Osteoblast (primary cell): ENCODE measurements at regions not wholly inside any gene's neighbourhood (a gene's known extent, or its start where the extent isn't known, plus 50 kb on each side); places are given as distances from the start of the nearest gene placed in this dataset.

ENCODE experiments used
- DNase-seq: peaks from one replicate; pipeline ENCODE4 v3.0.0; 2011; ENCODE audit warnings: low spot score, mixed read lengths; ENCODE audit not compliant: insufficient read length; ENCODE audit errors: missing footprints
- H2AFZ ChIP-seq: 2 replicates; pipeline ENCODE4 v1.6.0; 2011; ENCODE audit warnings: mild to moderate bottlenecking, low read length
- H3K27ac ChIP-seq: 2 replicates; pipeline ENCODE4 v1.5.1; 2011; ENCODE audit warnings: mild to moderate bottlenecking, low read depth, low read length, moderate library complexity
- H3K27me3 ChIP-seq: 2 replicates; pipeline ENCODE4 v1.6.0; 2012; ENCODE audit warnings: mild to moderate bottlenecking, control low read depth, inconsistent platforms, low read length, moderate library complexity; ENCODE audit not compliant: insufficient read depth
- H3K36me3 ChIP-seq: 2 replicates; pipeline ENCODE4 v1.5.1; 2011; ENCODE audit warnings: mild to moderate bottlenecking, low read length, control low read depth, moderate library complexity; ENCODE audit not compliant: insufficient read depth
- H3K4me1 ChIP-seq: 2 replicates; pipeline ENCODE4 v1.5.1; 2011; ENCODE audit warnings: mild to moderate bottlenecking, low read length, control low read depth, moderate library complexity; ENCODE audit not compliant: insufficient read depth
- H3K4me2 ChIP-seq: 2 replicates; pipeline ENCODE4 v1.6.0; 2011; ENCODE audit warnings: mild to moderate bottlenecking, low read length; ENCODE audit not compliant: insufficient read depth
- H3K4me3 ChIP-seq: fragments of 200-600 bp; sonication (generic); 3 replicates; pipeline ENCODE4 v1.5.1; 2012; ENCODE audit warnings: mild to moderate bottlenecking, low read length, inconsistent platforms; ENCODE audit not compliant: insufficient read depth
- H3K79me2 ChIP-seq: 2 replicates; pipeline ENCODE4 v1.6.0; 2012; ENCODE audit warnings: mild to moderate bottlenecking, low read length, control low read depth, inconsistent platforms; ENCODE audit not compliant: insufficient read depth
- H3K9me3 ChIP-seq: 2 replicates; pipeline ENCODE4 v1.5.1; 2011; ENCODE audit warnings: low read depth, low read length, control low read depth
- H4K20me1 ChIP-seq: 2 replicates; pipeline ENCODE4 v1.6.0; 2012; ENCODE audit warnings: mild to moderate bottlenecking, low read length, control low read depth; ENCODE audit not compliant: insufficient read depth
- TF ChIP-seq, protein P1 (sequence below): IDR thresholded peaks from 2 replicates; pipeline ENCODE4 v1.5.1; 2011; ENCODE audit warnings: mild to moderate bottlenecking, low read depth, low read length, moderate library complexity; ENCODE audit errors: extremely low read depth

DNA sequence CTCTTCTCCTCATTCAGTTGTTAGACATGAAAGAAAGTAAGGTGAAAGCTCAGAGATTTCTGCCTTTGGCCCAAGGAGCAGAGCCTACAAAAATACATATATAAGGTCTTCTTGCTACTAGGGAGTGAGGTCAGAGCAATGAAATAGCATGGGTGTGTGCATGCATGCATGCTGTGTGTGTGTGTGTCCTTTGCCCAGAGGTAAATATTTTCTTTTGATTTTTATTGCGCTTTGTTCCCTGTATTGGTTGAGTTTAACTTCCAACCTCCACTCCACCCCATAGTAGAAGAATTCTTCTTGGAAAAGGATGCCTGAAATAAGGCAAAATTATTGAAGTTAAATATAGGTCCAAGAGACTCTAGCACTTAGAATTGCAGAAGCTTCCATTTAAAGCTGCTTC is 248.0 kb upstream of the PTGER4 start:
- TF ChIP-seq, protein P1, sequence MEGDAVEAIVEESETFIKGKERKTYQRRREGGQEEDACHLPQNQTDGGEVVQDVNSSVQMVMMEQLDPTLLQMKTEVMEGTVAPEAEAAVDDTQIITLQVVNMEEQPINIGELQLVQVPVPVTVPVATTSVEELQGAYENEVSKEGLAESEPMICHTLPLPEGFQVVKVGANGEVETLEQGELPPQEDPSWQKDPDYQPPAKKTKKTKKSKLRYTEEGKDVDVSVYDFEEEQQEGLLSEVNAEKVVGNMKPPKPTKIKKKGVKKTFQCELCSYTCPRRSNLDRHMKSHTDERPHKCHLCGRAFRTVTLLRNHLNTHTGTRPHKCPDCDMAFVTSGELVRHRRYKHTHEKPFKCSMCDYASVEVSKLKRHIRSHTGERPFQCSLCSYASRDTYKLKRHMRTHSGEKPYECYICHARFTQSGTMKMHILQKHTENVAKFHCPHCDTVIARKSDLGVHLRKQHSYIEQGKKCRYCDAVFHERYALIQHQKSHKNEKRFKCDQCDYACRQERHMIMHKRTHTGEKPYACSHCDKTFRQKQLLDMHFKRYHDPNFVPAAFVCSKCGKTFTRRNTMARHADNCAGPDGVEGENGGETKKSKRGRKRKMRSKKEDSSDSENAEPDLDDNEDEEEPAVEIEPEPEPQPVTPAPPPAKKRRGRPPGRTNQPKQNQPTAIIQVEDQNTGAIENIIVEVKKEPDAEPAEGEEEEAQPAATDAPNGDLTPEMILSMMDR: no peak
- no peak overlapping the region for H2AFZ ChIP-seq
- no peaks in the 10 kb centered on the region for H3K4me1 ChIP-seq
- no peak overlapping the region for H3K27ac ChIP-seq
- no peaks in the 10 kb centered on the region for H3K27me3 ChIP-seq
- no peaks in the 10 kb centered on the region for H3K79me2 ChIP-seq
- no peak for DNase-seq
- H3K4me3 ChIP-seq: no peak overlapping the region
- H3K36me3 ChIP-seq: no peaks in the 10 kb centered on the region
- no peaks in the 10 kb centered on the region for H3K9me3 ChIP-seq
- no peaks in the 10 kb centered on the region for H4K20me1 ChIP-seq
- H3K4me2 ChIP-seq: no peak overlapping the region

DNA sequence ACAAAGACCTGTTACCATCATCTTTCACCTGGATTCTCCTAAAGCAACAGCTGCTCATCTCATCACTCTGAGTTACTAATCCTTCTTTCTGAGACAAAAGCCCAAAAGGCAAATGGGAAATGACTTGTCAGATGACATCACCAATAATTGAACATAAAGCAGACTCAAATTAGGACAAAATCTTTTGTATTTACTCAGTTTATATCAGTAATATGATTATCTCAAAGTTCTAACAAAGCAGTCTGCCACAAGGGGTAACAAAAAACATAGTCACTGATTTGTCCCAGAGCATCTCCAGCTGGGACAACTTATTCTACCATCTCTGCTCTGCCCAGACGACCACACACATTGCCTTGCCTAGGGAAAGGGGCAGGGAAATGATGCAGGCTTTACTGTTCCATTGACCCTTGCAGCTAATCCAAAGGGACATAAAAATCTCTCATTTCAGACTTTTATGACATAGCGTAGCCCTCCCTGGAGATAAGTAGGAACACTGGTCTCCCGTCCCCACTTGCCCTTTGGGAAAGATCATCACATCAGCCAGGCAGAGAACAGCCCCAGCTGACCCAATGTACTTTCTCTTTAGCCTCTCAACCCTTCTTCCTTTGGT is 249.5 kb upstream of the PTGER4 start:
- Histone ChIP-seq H3K4me3 (no peak overlapping the region), H4K20me1 (no peaks in the 10 kb centered on the region), H2AFZ (no peak overlapping the region), H3K27me3 (no peaks in the 10 kb centered on the region), H3K79me2 (no peaks in the 10 kb centered on the region), H3K4me2 (no peak overlapping the region), H3K27ac (no peak overlapping the region), H3K9me3 (no peaks in the 10 kb centered on the region), H3K4me1 (no peaks in the 10 kb centered on the region), H3K36me3 (no peaks in the 10 kb centered on the region)
- TF ChIP-seq, protein P1: no peak
- DNase-seq: peak; percentile 39

DNA sequence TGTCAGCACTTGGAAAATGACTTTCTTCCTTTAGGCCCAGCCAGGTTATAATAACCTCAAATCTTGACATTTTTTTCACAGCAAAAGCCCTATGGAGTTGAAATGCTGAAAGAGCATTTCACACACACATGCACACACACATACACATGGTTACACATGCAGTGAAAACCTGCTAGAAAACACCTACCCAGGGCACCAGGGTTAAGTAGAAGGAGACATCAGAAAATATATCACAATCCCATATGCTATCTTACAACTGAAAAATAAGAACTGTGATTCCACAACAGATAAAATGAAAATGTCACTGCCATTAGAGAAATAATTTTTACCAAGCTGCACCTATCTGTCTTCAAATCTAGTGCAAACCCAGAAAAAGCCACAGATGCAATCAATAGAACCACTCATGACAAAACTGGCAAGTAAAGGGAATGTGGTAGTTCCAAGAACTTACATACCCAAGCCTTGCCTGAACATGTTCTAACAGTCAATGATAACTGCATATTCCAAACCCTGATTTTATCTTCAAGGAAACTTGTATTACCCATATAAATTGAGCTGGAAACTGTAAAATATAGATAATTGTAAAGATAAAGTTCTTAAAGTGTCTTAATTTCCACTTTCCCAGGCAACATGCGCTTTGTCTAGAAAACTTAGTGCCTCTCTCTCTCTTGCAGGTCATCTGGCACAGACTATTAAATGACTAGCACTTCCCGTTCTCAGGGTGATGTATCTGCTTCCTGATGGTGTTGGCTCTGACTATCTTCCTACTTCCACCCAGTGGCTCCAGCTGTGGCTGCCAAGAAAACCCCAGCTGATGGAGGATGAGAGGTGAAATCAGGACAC is 250.2 kb upstream of the PTGER4 start:
- no peak for DNase-seq
- no peak overlapping the region for H3K4me2 ChIP-seq
- no peaks in the 10 kb centered on the region for H4K20me1 ChIP-seq
- no peaks in the 10 kb centered on the region for H3K27me3 ChIP-seq
- TF ChIP-seq, protein P1: no peak
- H3K9me3 ChIP-seq: no peaks in the 10 kb centered on the region
- H3K27ac ChIP-seq: no peak overlapping the region
- H3K4me3 ChIP-seq: no peak overlapping the region
- H3K36me3 ChIP-seq: no peaks in the 10 kb centered on the region
- no peak overlapping the region for H2AFZ ChIP-seq
- H3K79me2 ChIP-seq: no peaks in the 10 kb centered on the region
- no peaks in the 10 kb centered on the region for H3K4me1 ChIP-seq

DNA sequence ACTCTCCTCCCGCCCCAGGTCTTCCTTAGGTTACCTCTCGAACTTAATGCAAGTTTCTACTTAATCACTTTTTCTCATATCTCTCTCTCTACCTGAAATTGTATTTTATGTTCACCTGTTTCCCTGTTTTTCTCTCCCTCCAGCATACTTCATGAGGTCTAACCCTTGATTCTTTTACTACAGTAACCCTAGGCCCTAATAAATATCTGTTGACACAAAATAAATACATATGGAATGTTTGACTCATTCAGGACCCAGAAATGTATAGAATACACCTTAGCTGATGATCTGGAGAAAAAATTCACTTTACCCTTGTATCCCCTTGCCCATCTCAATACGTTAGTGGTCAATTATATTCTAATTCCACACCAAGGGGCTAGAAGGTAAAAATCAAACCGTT is 250.9 kb upstream of the PTGER4 start:
- Histone ChIP-seq H3K79me2 (no peaks in the 10 kb centered on the region), H3K4me1 (no peaks in the 10 kb centered on the region), H3K36me3 (no peaks in the 10 kb centered on the region), H3K27ac (no peak overlapping the region), H3K4me2 (no peak overlapping the region), H3K9me3 (no peaks in the 10 kb centered on the region), H3K4me3 (no peak overlapping the region), H4K20me1 (no peaks in the 10 kb centered on the region), H3K27me3 (no peaks in the 10 kb centered on the region), H2AFZ (no peak overlapping the region)
- TF ChIP-seq, protein P1: no peak
- DNase-seq: no peak
